Cardiac fibroblast (primary cell): ENCODE measurements at regions not wholly inside any gene's neighbourhood (a gene's known extent, or its start where the extent isn't known, plus 50 kb on each side); places are given as distances from the start of the nearest gene placed in this dataset.
A peak's percentile ranks its signal among the peaks of the same experiment; 100 is the strongest.

Source experiments
- DNase-seq, 2 donors: peaks; one replicate each; pipeline versions ENCODE4 v3.0.0 to v3.0.0-alpha.2; 2010; ENCODE audit warnings: low read depth in 2 of 2
- H3K4me3 ChIP-seq, 2 donors: replicated peaks in 1 of 2; 1 replicate in 1 of 2; 2 replicates in 1 of 2; pipeline ENCODE4 v1.5.1; 2011; ENCODE audit warnings: low read depth in 2 of 2, low read length in 2 of 2, mild to moderate bottlenecking in 2 of 2, moderate library complexity in 1 of 2
- TF ChIP-seq, protein P1 (sequence below): IDR thresholded peaks from one replicate; pipeline ENCODE4 v1.5.1; 2011; ENCODE audit warnings: low read depth, mild to moderate bottlenecking, low read length, inconsistent platforms

DNA sequence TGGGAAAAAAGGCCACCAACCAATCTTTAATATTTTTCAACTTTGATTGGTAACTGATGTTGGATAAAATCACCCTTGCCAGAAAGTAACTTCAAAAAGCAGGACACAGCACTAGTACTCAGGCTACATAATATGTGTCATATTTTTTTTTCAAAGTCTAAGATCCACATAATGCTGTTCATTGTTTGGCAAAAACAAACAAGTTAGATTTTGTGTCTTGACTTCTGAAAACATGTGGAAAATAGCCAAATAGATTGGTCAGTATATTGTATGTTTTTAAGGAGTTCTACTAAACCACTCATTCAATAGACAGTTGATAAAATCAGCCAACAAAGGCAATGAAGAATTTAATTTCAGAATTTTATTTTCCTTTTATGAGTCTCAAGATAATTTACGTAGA, 111.7 kb upstream of the CCDC54 start:
- TF ChIP-seq, protein P1, sequence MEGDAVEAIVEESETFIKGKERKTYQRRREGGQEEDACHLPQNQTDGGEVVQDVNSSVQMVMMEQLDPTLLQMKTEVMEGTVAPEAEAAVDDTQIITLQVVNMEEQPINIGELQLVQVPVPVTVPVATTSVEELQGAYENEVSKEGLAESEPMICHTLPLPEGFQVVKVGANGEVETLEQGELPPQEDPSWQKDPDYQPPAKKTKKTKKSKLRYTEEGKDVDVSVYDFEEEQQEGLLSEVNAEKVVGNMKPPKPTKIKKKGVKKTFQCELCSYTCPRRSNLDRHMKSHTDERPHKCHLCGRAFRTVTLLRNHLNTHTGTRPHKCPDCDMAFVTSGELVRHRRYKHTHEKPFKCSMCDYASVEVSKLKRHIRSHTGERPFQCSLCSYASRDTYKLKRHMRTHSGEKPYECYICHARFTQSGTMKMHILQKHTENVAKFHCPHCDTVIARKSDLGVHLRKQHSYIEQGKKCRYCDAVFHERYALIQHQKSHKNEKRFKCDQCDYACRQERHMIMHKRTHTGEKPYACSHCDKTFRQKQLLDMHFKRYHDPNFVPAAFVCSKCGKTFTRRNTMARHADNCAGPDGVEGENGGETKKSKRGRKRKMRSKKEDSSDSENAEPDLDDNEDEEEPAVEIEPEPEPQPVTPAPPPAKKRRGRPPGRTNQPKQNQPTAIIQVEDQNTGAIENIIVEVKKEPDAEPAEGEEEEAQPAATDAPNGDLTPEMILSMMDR: no peak
- no peak for DNase-seq
- no peak overlapping the region for H3K4me3 ChIP-seq

- DNase-seq: no peak
- H3K4me3 ChIP-seq: no peak overlapping the region
These were observed 108.8 kb upstream of the CCDC54 start for GRCh38 chr3:107268469-107268868.

DNA sequence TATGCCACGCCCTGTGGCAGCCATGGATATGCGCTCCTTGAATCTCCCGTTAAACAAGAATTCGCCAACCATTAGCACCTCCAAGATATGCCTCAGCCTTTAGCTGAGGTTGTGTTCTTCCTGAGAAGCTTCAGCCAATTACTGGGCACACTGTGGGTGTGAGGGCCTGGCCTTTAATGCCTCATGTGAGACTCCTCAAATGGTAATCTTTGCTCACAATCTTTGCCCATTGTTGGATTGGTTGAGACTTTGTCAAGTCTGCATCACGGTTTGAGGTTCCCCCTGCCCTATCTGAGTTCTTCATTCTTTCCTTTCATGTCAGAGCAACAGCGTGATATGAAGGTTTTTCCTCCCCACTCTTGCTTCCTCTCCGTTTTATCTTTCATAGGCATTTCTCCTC, 108.1 kb upstream of the CCDC54 start:
- DNase-seq: no peak
- TF ChIP-seq, protein P1: no peak
- no peak overlapping the region for H3K4me3 ChIP-seq

More at GRCh38 chr3:107268469-107268868, 108.8 kb upstream of the CCDC54 start:
- TF ChIP-seq, protein P1: no peak

DNA sequence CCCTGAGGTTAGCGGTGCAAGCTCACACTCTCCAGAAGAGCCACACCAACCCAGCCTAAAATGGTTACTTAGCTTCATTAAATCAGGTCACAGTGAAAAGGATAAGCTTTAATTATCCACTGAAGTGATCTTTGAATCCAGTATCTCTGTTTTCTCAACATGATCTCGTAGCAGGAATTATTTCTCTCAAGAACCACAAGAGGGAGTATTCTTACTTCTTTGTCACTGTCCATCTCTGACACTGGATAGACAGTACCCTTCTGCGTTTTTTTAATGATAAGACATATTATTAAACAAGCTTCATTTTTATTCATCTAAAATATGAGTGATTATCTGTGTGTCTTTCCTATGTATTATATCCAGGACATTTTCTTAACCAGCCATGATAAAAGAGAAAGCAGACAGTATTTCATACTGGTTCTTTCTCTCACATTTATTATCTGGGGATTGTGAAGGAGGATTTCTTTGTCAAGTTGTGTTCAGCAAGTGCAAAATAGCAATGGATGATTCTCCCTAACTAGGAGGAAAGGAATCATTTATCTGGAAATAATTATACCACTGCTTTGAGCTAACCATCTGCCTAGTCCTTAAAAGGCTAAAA, 105.4 kb upstream of the CCDC54 start:
- TF ChIP-seq, protein P1: peak; percentile 53
- no peak overlapping the region for H3K4me3 ChIP-seq
- peak; percentile 58 to 68 for DNase-seq

- TF ChIP-seq, protein P1: no peak
- H3K4me3 ChIP-seq: no peak overlapping the region
- peak in 1 of 2 donors; percentile 47 for DNase-seq
These were observed 104.8 kb upstream of the CCDC54 start for GRCh38 chr3:107272471-107272870.

- no peak overlapping the region for H3K4me3 ChIP-seq
- TF ChIP-seq, protein P1: no peak
- no peak for DNase-seq
These were observed 104.4 kb upstream of the CCDC54 start for GRCh38 chr3:107272885-107273284.

GRCh38 chr3:107273771-107274170, 103.5 kb upstream of the CCDC54 start:
- TF ChIP-seq, protein P1: no peak
- no peak for DNase-seq
- H3K4me3 ChIP-seq: no peak overlapping the region
